ENCODE measurements at regions not wholly inside any gene's neighbourhood (a gene's known extent, or its start where the extent isn't known, plus 50 kb on each side); places are given as distances from the start of the nearest gene placed in this dataset.
"Not testable (repeated sequence)": the region's sequence is repeated elsewhere in the genome, so short reads cannot be mapped to it uniquely, and the experiment has no call there.

- no peak overlapping the region for H3K27ac ChIP-seq (ENCODE audit: poor library complexity, severe bottlenecking)
- H3K36me3 ChIP-seq (ENCODE audit: low read depth) = no peaks in the 10 kb centered on the region
- H3K4me3 ChIP-seq (ENCODE audit: severe bottlenecking) = no peak overlapping the region
- DNase-seq (ENCODE audit: low spot score) = no peak
- ATAC-seq (ENCODE audit: low read depth) = peak; percentile 49; the same call in 2 of the 3 replicates
- peak; percentile 93 for TF ChIP-seq CTCF (IDR thresholded peaks at IDR 0.05; ENCODE audit: poor library complexity, severe bottlenecking)
- no peaks in the 10 kb centered on the region for H3K9me3 ChIP-seq (ENCODE audit: severe bottlenecking)
- H3K27me3 ChIP-seq (ENCODE audit: insufficient read depth, poor library complexity, severe bottlenecking) = no peaks in the 10 kb centered on the region
- H3K4me1 ChIP-seq (ENCODE audit: insufficient read depth, poor library complexity, severe bottlenecking) = no peaks in the 10 kb centered on the region
Measured at GRCh38 chr20:16821211-16822089, 73.3 kb downstream of the OTOR start.

DNA sequence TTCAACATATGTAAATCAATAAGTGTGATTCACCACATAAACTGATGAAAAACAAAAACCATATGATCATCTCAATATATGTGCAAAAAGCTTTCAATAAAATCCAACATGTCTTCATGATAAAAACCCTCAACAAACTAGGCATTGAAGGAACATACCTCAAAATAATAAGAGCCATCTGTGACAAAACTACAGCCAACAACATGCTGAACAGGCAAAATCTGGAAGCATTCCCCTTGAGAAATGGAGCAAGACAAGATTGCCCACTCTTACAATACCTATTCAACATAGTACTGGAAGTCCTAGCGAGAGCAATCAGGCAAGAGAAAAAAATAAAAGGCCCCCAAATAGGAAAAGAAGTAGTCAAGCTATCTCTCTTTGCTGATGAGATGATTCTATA is 76.5 kb downstream of the OTOR start:
- no peak for ATAC-seq (ENCODE audit: low read depth)
- no peak for TF ChIP-seq CTCF (IDR thresholded peaks at IDR 0.05; ENCODE audit: poor library complexity, severe bottlenecking)
- H3K4me1 ChIP-seq (ENCODE audit: insufficient read depth, poor library complexity, severe bottlenecking) = no peaks in the 10 kb centered on the region
- H3K36me3 ChIP-seq (ENCODE audit: low read depth) = no peaks in the 10 kb centered on the region
- H3K4me3 ChIP-seq (ENCODE audit: severe bottlenecking) = no peak overlapping the region
- H3K9me3 ChIP-seq (ENCODE audit: severe bottlenecking) = no peaks in the 10 kb centered on the region
- no peak for DNase-seq (ENCODE audit: low spot score)
- H3K27ac ChIP-seq (ENCODE audit: poor library complexity, severe bottlenecking) = no peak overlapping the region
- H3K27me3 ChIP-seq (ENCODE audit: insufficient read depth, poor library complexity, severe bottlenecking) = no peaks in the 10 kb centered on the region

DNA sequence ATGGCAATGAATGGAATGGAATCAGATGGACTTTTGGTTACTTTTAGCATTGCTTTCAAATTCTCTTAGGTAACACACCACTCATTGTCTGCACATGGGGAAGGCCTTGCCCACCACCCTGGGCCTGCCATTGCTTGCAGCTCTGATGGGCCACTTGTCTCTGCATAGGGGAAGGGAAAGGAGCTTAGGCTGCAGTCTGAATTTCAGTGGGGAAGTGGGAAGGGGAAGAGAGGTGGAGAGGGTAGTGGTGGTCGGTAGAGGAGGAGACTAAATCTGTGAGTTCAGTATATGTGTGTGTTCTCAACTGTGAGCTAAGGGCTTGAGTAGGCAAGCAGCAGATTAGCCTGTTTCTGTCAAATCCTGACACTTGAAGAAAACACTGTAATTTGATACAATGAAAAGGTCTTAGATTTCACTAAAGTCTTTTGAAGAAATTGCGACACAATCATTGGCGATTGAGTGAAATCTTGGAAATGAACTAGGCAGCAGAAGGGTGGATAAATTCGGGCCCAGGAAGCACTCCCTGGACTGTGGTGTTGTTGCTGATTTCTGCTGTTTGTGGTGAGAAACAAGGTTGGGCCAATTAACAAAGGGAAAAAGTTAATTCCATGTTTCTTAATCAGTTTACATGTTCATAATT is 80.6 kb downstream of the OTOR start:
- TF ChIP-seq CTCF (IDR thresholded peaks at IDR 0.05; ENCODE audit: poor library complexity, severe bottlenecking) = no peak
- H3K27me3 ChIP-seq (ENCODE audit: insufficient read depth, poor library complexity, severe bottlenecking) = peaks cover 6% of the 10 kb centered on the region
- no peaks in the 10 kb centered on the region for H3K36me3 ChIP-seq (ENCODE audit: low read depth)
- H3K9me3 ChIP-seq (ENCODE audit: severe bottlenecking) = no peaks in the 10 kb centered on the region
- DNase-seq (ENCODE audit: low spot score) (no peak), ATAC-seq (ENCODE audit: low read depth) (0 out of 3 replicates have a peak, but pooled peaks have one; percentile 17)
- H3K4me3 ChIP-seq (ENCODE audit: severe bottlenecking) = no peak overlapping the region
- no peaks in the 10 kb centered on the region for H3K4me1 ChIP-seq (ENCODE audit: insufficient read depth, poor library complexity, severe bottlenecking)
- H3K27ac ChIP-seq (ENCODE audit: poor library complexity, severe bottlenecking) = no peak overlapping the region

DNA sequence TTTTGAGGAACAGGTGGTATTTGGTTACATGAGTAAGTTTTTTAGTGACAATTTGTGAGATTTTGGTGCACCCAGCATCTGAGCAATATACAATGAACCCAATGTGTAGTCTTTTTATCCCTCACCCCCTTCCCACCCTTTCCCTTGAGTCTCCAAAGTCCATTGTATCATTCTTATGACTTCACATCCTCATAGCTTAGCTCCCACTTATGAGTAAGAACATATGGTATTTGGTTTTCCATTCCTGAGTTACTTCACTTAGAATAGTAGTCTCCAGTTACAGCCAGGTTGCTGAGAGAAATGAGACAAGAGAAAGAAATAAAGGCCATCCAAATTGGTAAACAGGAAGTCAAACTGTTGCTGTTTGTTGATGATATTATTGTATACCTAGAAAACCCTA is 87.5 kb downstream of the OTOR start:
- not testable (repeated sequence) for H3K27ac ChIP-seq (ENCODE audit: poor library complexity, severe bottlenecking); DNase-seq (ENCODE audit: low spot score)

GRCh38 chr20:16842486-16843120 is 94.4 kb downstream of the OTOR start:
- no peaks in the 10 kb centered on the region for H3K4me1 ChIP-seq (ENCODE audit: insufficient read depth, poor library complexity, severe bottlenecking)
- ATAC-seq (ENCODE audit: low read depth) (no peak), DNase-seq (ENCODE audit: low spot score) (no peak)

More for the DNA sequence above, 87.5 kb downstream of the OTOR start:
- not testable (repeated sequence) for H3K9me3 ChIP-seq (ENCODE audit: severe bottlenecking); H3K4me1 ChIP-seq (ENCODE audit: insufficient read depth, poor library complexity, severe bottlenecking); H3K4me3 ChIP-seq (ENCODE audit: severe bottlenecking); ATAC-seq (ENCODE audit: low read depth); H3K36me3 ChIP-seq (ENCODE audit: low read depth)
- peaks cover 15% of the 10 kb centered on the region for H3K27me3 ChIP-seq (ENCODE audit: insufficient read depth, poor library complexity, severe bottlenecking)

More at GRCh38 chr20:16842486-16843120, 94.4 kb downstream of the OTOR start:
- Histone ChIP-seq H3K27ac (ENCODE audit: poor library complexity, severe bottlenecking) (no peak overlapping the region), H3K4me3 (ENCODE audit: severe bottlenecking) (no peak overlapping the region), H3K9me3 (ENCODE audit: severe bottlenecking) (no peaks in the 10 kb centered on the region), H3K27me3 (ENCODE audit: insufficient read depth, poor library complexity, severe bottlenecking) (peaks cover 10% of the 10 kb centered on the region), H3K36me3 (ENCODE audit: low read depth) (no peaks in the 10 kb centered on the region)
- no peak for TF ChIP-seq CTCF (IDR thresholded peaks at IDR 0.05; ENCODE audit: poor library complexity, severe bottlenecking)
